GM12801 (cell line): ENCODE measurements at regions not wholly inside any gene's neighbourhood (a gene's known extent, or its start where the extent isn't known, plus 50 kb on each side); places are given as distances from the start of the nearest gene placed in this dataset.

ENCODE experiments used
- TF ChIP-seq, protein P1 (sequence below): IDR thresholded peaks from one replicate; pipeline ENCODE4 v1.5.1; 2011; ENCODE audit warnings: control low read depth; ENCODE audit not compliant: insufficient read length; ENCODE audit errors: extremely low read depth

- TF ChIP-seq, protein P1, sequence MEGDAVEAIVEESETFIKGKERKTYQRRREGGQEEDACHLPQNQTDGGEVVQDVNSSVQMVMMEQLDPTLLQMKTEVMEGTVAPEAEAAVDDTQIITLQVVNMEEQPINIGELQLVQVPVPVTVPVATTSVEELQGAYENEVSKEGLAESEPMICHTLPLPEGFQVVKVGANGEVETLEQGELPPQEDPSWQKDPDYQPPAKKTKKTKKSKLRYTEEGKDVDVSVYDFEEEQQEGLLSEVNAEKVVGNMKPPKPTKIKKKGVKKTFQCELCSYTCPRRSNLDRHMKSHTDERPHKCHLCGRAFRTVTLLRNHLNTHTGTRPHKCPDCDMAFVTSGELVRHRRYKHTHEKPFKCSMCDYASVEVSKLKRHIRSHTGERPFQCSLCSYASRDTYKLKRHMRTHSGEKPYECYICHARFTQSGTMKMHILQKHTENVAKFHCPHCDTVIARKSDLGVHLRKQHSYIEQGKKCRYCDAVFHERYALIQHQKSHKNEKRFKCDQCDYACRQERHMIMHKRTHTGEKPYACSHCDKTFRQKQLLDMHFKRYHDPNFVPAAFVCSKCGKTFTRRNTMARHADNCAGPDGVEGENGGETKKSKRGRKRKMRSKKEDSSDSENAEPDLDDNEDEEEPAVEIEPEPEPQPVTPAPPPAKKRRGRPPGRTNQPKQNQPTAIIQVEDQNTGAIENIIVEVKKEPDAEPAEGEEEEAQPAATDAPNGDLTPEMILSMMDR: no peak
Measured at GRCh38 chr5:107265193-107265592, 405.5 kb downstream of the EFNA5 start.

- TF ChIP-seq, protein P1: no peak
Measured at GRCh38 chr5:107263387-107264018, 407.2 kb downstream of the EFNA5 start.

DNA sequence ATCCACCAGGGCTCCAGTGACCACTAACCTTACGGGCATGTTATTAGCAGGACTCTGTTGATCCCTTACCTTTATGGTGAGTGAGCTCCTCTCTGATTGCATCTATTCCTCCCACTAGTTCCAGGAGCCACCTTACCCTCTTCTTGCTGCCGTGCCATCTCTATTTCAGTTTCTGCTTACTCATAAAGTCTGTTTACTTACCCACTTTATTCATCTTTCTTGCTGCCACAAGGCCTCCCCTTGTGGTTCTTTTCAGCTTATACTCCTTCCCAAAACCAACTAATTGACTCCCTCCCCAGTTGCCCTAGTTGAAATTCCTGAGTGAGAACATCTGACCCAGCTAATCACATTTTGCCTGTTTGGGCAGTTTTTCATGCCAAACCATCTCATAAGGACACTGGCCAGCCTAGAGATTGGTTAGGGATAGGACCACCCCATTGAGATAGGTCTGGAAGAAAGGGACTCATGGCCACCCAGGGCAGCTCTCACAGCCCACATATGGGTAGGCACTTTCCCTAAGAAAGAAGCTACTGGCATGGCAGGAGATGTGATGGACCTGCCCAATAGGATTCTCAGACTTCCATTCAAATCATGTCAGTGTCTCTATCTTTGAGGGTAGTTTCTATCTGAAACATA, 412.7 kb downstream of the EFNA5 start:
- TF ChIP-seq, protein P1: no peak

DNA sequence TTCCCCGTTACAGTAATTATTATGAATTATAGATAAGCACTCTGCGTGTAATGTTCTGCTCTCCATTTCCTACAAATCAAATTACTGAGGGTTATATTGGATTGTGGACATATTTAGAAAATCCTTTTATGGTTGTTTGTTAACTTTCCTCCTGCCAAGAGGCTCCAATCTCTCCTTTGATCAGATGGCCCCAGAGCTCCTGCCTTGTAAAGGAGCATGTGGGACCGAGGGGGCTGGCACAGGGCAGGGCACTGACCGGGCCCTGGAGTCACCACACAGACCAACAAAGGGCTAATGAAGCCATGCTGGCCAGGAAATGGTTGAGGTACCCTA, 415.9 kb downstream of the EFNA5 start:
- TF ChIP-seq, protein P1: no peak

GRCh38 chr5:107254214-107254901, 416.4 kb downstream of the EFNA5 start:
- TF ChIP-seq, protein P1: no peak

- TF ChIP-seq, protein P1: no peak
Measured at GRCh38 chr5:107253246-107253645, 417.5 kb downstream of the EFNA5 start.

- TF ChIP-seq, protein P1: no peak
Measured at GRCh38 chr5:107251151-107251550, 419.6 kb downstream of the EFNA5 start.
